ENCODE measurements at regions not wholly inside any gene's neighbourhood (a gene's known extent, or its start where the extent isn't known, plus 50 kb on each side); places are given as distances from the start of the nearest gene placed in this dataset.

DNA sequence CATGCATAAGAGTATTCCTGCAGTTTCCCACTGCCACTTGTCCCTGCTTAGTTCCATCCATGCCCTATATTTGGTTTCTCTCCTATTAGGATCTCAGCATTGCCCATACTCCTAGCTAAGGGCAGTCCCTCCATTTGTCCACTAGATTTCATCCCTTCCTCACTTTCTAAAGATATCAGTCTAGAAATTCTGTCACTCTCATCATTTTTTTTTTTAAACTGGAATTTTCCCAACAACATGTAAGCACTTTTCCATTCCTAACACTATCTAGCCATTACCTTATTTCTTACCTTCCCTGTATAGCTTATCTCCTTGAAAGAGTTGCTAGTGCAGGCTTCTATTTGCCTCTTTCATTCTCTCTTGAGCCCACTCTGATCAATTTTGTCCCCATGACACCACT is 312.2 kb downstream of the BTBD3 start:
- CTCF ChIA-PET (ENCODE audit: low intra/inter-chr PET ratio): no interaction called here
- DNase-seq (ENCODE audit: extremely low read depth in 1 of 4, low spot score in 3 of 4) (no peak), ATAC-seq (no peak), FAIRE-seq (no peak)
- TF ChIP-seq SAFB2 (IDR thresholded peaks at IDR 0.05; ENCODE audit: borderline replicate concordance, low read depth, low read length, severe bottlenecking): no peak
- TF ChIP-seq, protein P1, sequence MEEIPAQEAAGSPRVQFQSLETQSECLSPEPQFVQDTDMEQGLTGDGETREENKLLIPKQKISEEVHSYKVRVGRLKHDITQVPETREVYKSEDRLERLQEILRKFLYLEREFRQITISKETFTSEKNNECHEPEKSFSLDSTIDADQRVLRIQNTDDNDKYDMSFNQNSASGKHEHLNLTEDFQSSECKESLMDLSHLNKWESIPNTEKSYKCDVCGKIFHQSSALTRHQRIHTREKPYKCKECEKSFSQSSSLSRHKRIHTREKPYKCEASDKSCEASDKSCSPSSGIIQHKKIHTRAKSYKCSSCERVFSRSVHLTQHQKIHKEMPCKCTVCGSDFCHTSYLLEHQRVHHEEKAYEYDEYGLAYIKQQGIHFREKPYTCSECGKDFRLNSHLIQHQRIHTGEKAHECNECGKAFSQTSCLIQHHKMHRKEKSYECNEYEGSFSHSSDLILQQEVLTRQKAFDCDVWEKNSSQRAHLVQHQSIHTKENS (CRISPR knock-in tag; IDR thresholded peaks at IDR 0.05): no peak
- TF ChIP-seq MECOM (CRISPR knock-in tag; IDR thresholded peaks at IDR 0.05): no peak
- TF ChIP-seq FOXA3 (CRISPR knock-in tag; conservative IDR thresholded peaks at IDR 0.05 in 1 of 2, IDR thresholded peaks at IDR 0.05 in 1 of 2): no peak
- TF ChIP-seq TEAD1 (CRISPR knock-in tag; IDR thresholded peaks at IDR 0.05): no peak
- TF ChIP-seq GATAD2B (IDR thresholded peaks at IDR 0.05; ENCODE audit: borderline replicate concordance): no peak
- no peak for TF ChIP-seq SMC3 (conservative IDR thresholded peaks at IDR 0.05; ENCODE audit: insufficient read depth, low read depth, low read length)
- TF ChIP-seq NCOA2 (IDR thresholded peaks at IDR 0.05; ENCODE audit: partially characterized antibody in 2 of 2): no peak
- TF ChIP-seq ETV6 (IDR thresholded peaks at IDR 0.05; ENCODE audit: borderline replicate concordance in 1 of 2, low read depth in 2 of 2, low read length in 1 of 2): no peak
- TF ChIP-seq ETV6 (CRISPR knock-in tag; IDR thresholded peaks at IDR 0.05; ENCODE audit: borderline replicate concordance): no peak
- TF ChIP-seq SAFB (IDR thresholded peaks at IDR 0.05; ENCODE audit: borderline replicate concordance, low read depth, low read length): no peak
- TF ChIP-seq ZNF584 (CRISPR knock-in tag; IDR thresholded peaks at IDR 0.05; ENCODE audit: low read depth): no peak
- no peak for TF ChIP-seq ZNF76 (CRISPR knock-in tag; IDR thresholded peaks at IDR 0.05; ENCODE audit: borderline replicate concordance)
- TF ChIP-seq CHD2 (IDR thresholded peaks at IDR 0.05; ENCODE audit: low read depth, low read length): no peak
- TF ChIP-seq TBL1XR1 (IDR thresholded peaks at IDR 0.05; ENCODE audit: low read length in 2 of 2): no peak
- TF ChIP-seq RBM14 (IDR thresholded peaks at IDR 0.05; ENCODE audit: borderline replicate concordance, insufficient read depth, low read depth, low read length): no peak
- no peak for TF ChIP-seq MEIS2 (IDR thresholded peaks at IDR 0.05; ENCODE audit: partially characterized antibody)
- no peak for TF ChIP-seq RAD51 (IDR thresholded peaks at IDR 0.05; ENCODE audit: borderline replicate concordance, low read depth)
- Histone ChIP-seq H3K4me2 (ENCODE audit: insufficient read depth, low read length) (no peak overlapping the region), H3K9me1 (ENCODE audit: control insufficient read depth, insufficient read depth, low read length) (no peaks in the 10 kb centered on the region), H4K20me1 (replicated peaks; ENCODE audit: control insufficient read depth, insufficient read depth, low read length) (no peaks in the 10 kb centered on the region), H2AFZ (ENCODE audit: low read depth, low read length) (no peak overlapping the region), H3K9me3 (replicated peaks; ENCODE audit: control insufficient read depth, insufficient read depth, low read depth, low read length) (no peaks in the 10 kb centered on the region; the same call in 1 of the 2 replicates), H3K27ac (ENCODE audit: extremely low read depth, low read depth, low read length) (no peak overlapping the region), H3K36me3 (ENCODE audit: control insufficient read depth, insufficient read depth, low read length) (no peaks in the 10 kb centered on the region), H3K4me1 (replicated peaks in 1 of 2; ENCODE audit: control insufficient read depth in 2 of 2, insufficient read depth in 2 of 2, low read length in 2 of 2) (no peaks in the 10 kb centered on the region), H3K9ac (ENCODE audit: insufficient read depth in 1 of 2, low read depth in 2 of 2, low read length in 2 of 2) (no peak overlapping the region), H3K79me2 (ENCODE audit: control insufficient read depth, insufficient read depth, low read length) (no peaks in the 10 kb centered on the region), H3K27me3 (ENCODE audit: control insufficient read depth in 2 of 2, insufficient read depth in 2 of 2, low read length in 2 of 2) (no peaks in the 10 kb centered on the region), H3K4me3 (no peak overlapping the region)
- intact Hi-C loops (cut with micrococcal nuclease): no loop called here
- in situ Hi-C loops (cut with MboI): no loop called here
- POLR2A ChIA-PET: no interaction called here
- no TSS peak for BruUV-seq (replicated peaks)
